Naive thymus-derived CD4-positive, alpha-beta T cell (primary cell): ENCODE measurements at regions not wholly inside any gene's neighbourhood (a gene's known extent, or its start where the extent isn't known, plus 50 kb on each side); places are given as distances from the start of the nearest gene placed in this dataset.

Source experiments
- ATAC-seq: fragments of 150-1000 bp; cut with Tn5 transposase; 2 replicates; pipeline ENCODE4 v1.10.0; 2021; ENCODE audit warnings: mild to moderate bottlenecking, moderate library complexity
- CTCF ChIA-PET: fragments of 350-600 bp; sonication (Branson Sonifier 250); formaldehyde crosslinking; loops from one replicate; lab custom pipeline; 2021; ENCODE audit warnings: antibody characterized with exemption; lab: Charles Lee
- POLR2A ChIA-PET: fragments of 350-600 bp; sonication (Branson Sonifier 250); formaldehyde crosslinking; loops from one replicate; lab custom pipeline; 2021; ENCODE audit warnings: antibody characterized with exemption, inconsistent platforms; lab: Charles Lee
- DNase-seq, 9 donors: peaks; one replicate each; pipeline versions ENCODE4 v3.0.0 to v3.0.0-alpha.2; 2020 to 2022; ENCODE audit warnings: mixed read lengths in 1 of 9
- H3K27ac ChIP-seq: one replicate; pipeline ENCODE4 v1.7.0; 2013; ENCODE audit warnings: mild to moderate bottlenecking, low read depth, low read length, moderate library complexity
- H3K27me3 ChIP-seq, 2 donors: one replicate each; pipeline ENCODE4 v1.7.0; 2013; ENCODE audit warnings: low read length in 2 of 2, mild to moderate bottlenecking in 2 of 2, moderate library complexity in 2 of 2; ENCODE audit not compliant: control insufficient read depth in 2 of 2, insufficient read depth in 2 of 2
- H3K36me3 ChIP-seq, 3 experiments: 1 replicate in 2 of 3; 2 replicates in 1 of 3; pipeline ENCODE4 v1.7.0; 2013; ENCODE audit warnings: low read length in 3 of 3, mild to moderate bottlenecking in 3 of 3, moderate library complexity in 1 of 3; ENCODE audit not compliant: insufficient read depth in 3 of 3, control insufficient read depth in 2 of 3
- H3K4me1 ChIP-seq, 2 donors: one replicate each; pipeline ENCODE4 v1.7.0; 2013; ENCODE audit warnings: low read length in 2 of 2, mild to moderate bottlenecking in 2 of 2, moderate library complexity in 1 of 2; ENCODE audit not compliant: control insufficient read depth in 2 of 2, insufficient read depth in 2 of 2
- H3K4me3 ChIP-seq: 2 replicates; pipeline ENCODE4 v1.7.0; 2013; ENCODE audit warnings: mild to moderate bottlenecking, low read length
- H3K9me3 ChIP-seq, 3 experiments: 1 replicate in 2 of 3; 2 replicates in 1 of 3; pipeline ENCODE4 v1.7.0; 2013; ENCODE audit warnings: low read length in 3 of 3; ENCODE audit not compliant: control insufficient read depth in 2 of 3
- H3K27ac Mint-ChIP-seq, 9 donors: one replicate each; pipeline ENCODE4 v1.8.0; 2020 to 2022; ENCODE audit warnings: mixed read lengths in 9 of 9, mild to moderate bottlenecking in 8 of 9, moderate library complexity in 5 of 9, inconsistent platforms in 2 of 9
- H3K27me3 Mint-ChIP-seq, 5 donors: one replicate each; pipeline ENCODE4 v1.8.0; 2021 to 2022; ENCODE audit warnings: mixed read lengths in 5 of 5, mild to moderate bottlenecking in 1 of 5
- H3K36me3 Mint-ChIP-seq, 5 donors: one replicate each; pipeline ENCODE4 v1.8.0; 2020 to 2022; ENCODE audit warnings: mixed read lengths in 5 of 5, mild to moderate bottlenecking in 3 of 5, inconsistent platforms in 1 of 5
- H3K4me1 Mint-ChIP-seq, 7 donors: one replicate each; pipeline ENCODE4 v1.8.0; 2020 to 2022; ENCODE audit warnings: mixed read lengths in 7 of 7, mild to moderate bottlenecking in 3 of 7, inconsistent platforms in 1 of 7
- H3K4me3 Mint-ChIP-seq, 10 donors: one replicate each; pipeline ENCODE4 v1.8.0; 2020 to 2022; ENCODE audit warnings: mild to moderate bottlenecking in 10 of 10, mixed read lengths in 10 of 10, moderate library complexity in 6 of 10, inconsistent platforms in 2 of 10
- H3K9me3 Mint-ChIP-seq, 11 donors: one replicate each; pipeline ENCODE4 v1.8.0; 2020 to 2022; ENCODE audit warnings: mixed read lengths in 11 of 11, mild to moderate bottlenecking in 4 of 11, inconsistent platforms in 1 of 11, moderate library complexity in 1 of 11
- intact Hi-C, 2 donors: fragments of 100-400 bp; cut with micrococcal nuclease; formaldehyde crosslinking; loops; one replicate each; pipeline ENCODE4 v1.15.1; 2023

- no peaks in the 10 kb centered on the region for H3K9me3 ChIP-seq
- no peaks in the 10 kb centered on the region for H3K4me1 ChIP-seq
- DNase-seq, result no peak
- Mint-ChIP-seq H3K27ac (no peak overlapping the region), H3K27me3 (peaks cover 0 to 4% (median 0%) of the 10 kb centered on the region in 5 donors), H3K4me3 (no peak overlapping the region), H3K4me1 (no peaks in the 10 kb centered on the region), H3K36me3 (peaks cover 0 to 8% (median 0%) of the 10 kb centered on the region in 5 donors), H3K9me3 (peaks cover 0 to 20% (median 4%) of the 10 kb centered on the region in 11 donors)
- no peak overlapping the region for H3K4me3 ChIP-seq
- no peaks in the 10 kb centered on the region for H3K27me3 ChIP-seq
- no peak overlapping the region for H3K27ac ChIP-seq
- intact Hi-C loops, result no loop called here
- CTCF ChIA-PET, result no interaction called here
- POLR2A ChIA-PET, result no interaction called here
- no peaks in the 10 kb centered on the region for H3K36me3 ChIP-seq
- ATAC-seq, result no peak
Measured at GRCh38 chr7:46186131-46186530, 265.1 kb upstream of the IGFBP3 start.

- ATAC-seq (no peak), DNase-seq (no peak)
- no peak overlapping the region for H3K27ac ChIP-seq
- no peaks in the 10 kb centered on the region for H3K36me3 ChIP-seq
- H3K27me3 ChIP-seq, result no peaks in the 10 kb centered on the region
- Mint-ChIP-seq H3K27me3 (no peaks in the 10 kb centered on the region), H3K4me3 (no peak overlapping the region), H3K9me3 (peaks cover 0 to 17% (median 9%) of the 10 kb centered on the region in 11 donors), H3K4me1 (no peaks in the 10 kb centered on the region), H3K36me3 (peaks cover 0 to 4% (median 0%) of the 10 kb centered on the region in 5 donors), H3K27ac (peak overlapping the region in 1 of 9 donors; percentile 52)
- CTCF ChIA-PET, result no interaction called here
- no peak overlapping the region for H3K4me3 ChIP-seq
- POLR2A ChIA-PET, result no interaction called here
- intact Hi-C loops, result no loop called here
- H3K4me1 ChIP-seq, result no peaks in the 10 kb centered on the region
- H3K9me3 ChIP-seq, result no peaks in the 10 kb centered on the region
Measured at GRCh38 chr7:46179061-46179610, 258.1 kb upstream of the IGFBP3 start.

DNA sequence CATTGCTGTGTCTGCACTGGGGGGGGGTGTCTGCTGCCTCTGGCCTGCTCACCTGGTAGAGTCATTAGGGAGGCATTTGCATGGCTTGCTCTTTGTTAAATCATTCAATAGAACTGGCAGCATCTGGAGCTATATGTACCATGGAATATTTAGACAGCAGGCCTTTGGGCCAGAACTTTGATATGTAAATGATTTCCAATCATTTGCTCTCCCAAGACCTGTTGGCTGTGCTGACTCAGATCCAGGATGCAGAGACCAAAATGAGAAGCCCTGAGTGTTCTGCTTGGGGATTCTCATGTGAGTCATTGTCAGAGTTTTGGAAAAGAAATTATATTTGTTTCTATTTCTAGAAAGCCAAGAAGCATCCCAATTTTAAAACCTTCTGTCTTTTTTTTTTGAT, 257.6 kb upstream of the IGFBP3 start:
- DNase-seq (no peak), ATAC-seq (no peak)
- no peak overlapping the region for H3K4me3 Mint-ChIP-seq
- intact Hi-C loops, result no loop called here
- ChIA-PET POLR2A (no interaction called here), CTCF (no interaction called here)
- H3K4me1 ChIP-seq, result no peaks in the 10 kb centered on the region
- H3K9me3 ChIP-seq, result no peaks in the 10 kb centered on the region
- no peaks in the 10 kb centered on the region for H3K27me3 Mint-ChIP-seq
- H3K27me3 ChIP-seq, result no peaks in the 10 kb centered on the region
- H3K27ac Mint-ChIP-seq, result no peak overlapping the region
- H3K4me3 ChIP-seq, result no peak overlapping the region
- no peaks in the 10 kb centered on the region for H3K36me3 ChIP-seq
- H3K4me1 Mint-ChIP-seq, result no peaks in the 10 kb centered on the region
- H3K36me3 Mint-ChIP-seq, result peaks cover 0 to 4% (median 0%) of the 10 kb centered on the region in 5 donors
- H3K27ac ChIP-seq, result no peak overlapping the region
- peaks cover 0 to 17% (median 9%) of the 10 kb centered on the region in 11 donors for H3K9me3 Mint-ChIP-seq

- Mint-ChIP-seq H3K27ac (no peak overlapping the region), H3K9me3 (peaks cover 0 to 17% (median 9%) of the 10 kb centered on the region in 11 donors), H3K4me3 (no peak overlapping the region), H3K27me3 (no peaks in the 10 kb centered on the region), H3K36me3 (peaks cover 0 to 4% (median 0%) of the 10 kb centered on the region in 5 donors), H3K4me1 (no peaks in the 10 kb centered on the region)
- intact Hi-C loops, result no loop called here
- Histone ChIP-seq H3K4me1 (no peaks in the 10 kb centered on the region), H3K9me3 (no peaks in the 10 kb centered on the region), H3K36me3 (no peaks in the 10 kb centered on the region), H3K27ac (no peak overlapping the region), H3K27me3 (no peaks in the 10 kb centered on the region), H3K4me3 (no peak overlapping the region)
- ChIA-PET CTCF (no interaction called here), POLR2A (no interaction called here)
- ATAC-seq (no peak), DNase-seq (no peak)
Measured at GRCh38 chr7:46177821-46178220, 256.7 kb upstream of the IGFBP3 start.

DNA sequence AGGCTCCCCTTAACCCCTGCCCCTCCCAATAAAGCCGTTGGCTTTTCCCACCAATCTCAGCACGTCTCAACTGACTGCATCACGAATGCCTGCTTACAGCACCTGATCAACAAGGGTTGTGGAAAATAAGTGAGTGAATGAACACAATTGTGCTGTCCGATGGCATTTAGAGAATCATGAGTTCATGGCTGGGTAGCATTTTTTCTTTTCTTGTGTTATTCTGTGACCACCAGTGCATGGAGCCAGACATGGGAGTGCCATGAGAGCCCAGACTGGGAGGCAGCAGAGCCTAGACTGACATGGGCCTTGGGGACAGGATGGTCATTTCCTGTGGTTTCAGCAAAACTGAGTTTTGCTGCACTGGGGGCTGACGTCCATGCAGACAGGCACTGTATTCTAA, 254.1 kb upstream of the IGFBP3 start:
- ChIA-PET POLR2A (no interaction called here), CTCF (no interaction called here)
- no peak overlapping the region for H3K27ac Mint-ChIP-seq
- Histone ChIP-seq H3K4me3 (no peak overlapping the region), H3K36me3 (no peaks in the 10 kb centered on the region), H3K27ac (no peak overlapping the region), H3K4me1 (no peaks in the 10 kb centered on the region), H3K9me3 (no peaks in the 10 kb centered on the region), H3K27me3 (no peaks in the 10 kb centered on the region)
- H3K9me3 Mint-ChIP-seq, result peaks cover 0 to 9% (median 3%) of the 10 kb centered on the region in 11 donors
- no peaks in the 10 kb centered on the region for H3K4me1 Mint-ChIP-seq
- intact Hi-C loops, result no loop called here
- no peaks in the 10 kb centered on the region for H3K27me3 Mint-ChIP-seq
- ATAC-seq, result no peak
- H3K4me3 Mint-ChIP-seq, result no peak overlapping the region
- H3K36me3 Mint-ChIP-seq, result no peaks in the 10 kb centered on the region
- no peak for DNase-seq

DNA sequence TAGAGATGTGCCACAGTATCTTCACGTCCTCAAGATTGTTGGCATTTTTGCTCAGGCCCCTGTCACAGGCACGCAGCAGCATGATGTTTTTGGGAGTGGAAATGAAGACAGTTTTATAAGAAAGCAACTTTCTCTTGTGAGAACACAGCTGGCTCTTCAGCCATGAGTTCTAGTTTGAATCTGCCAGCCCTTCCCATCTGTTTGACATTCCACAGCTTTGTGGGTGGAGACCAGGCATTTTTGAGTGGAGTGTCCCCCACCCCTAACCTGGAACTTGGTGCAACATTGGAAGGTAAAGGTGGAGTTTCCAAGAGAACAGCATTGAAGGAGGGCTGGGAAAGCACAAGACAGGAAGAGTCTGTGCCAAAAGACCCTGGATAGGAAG, 253.1 kb upstream of the IGFBP3 start:
- ChIA-PET CTCF (no interaction called here), POLR2A (no interaction called here)
- Mint-ChIP-seq H3K36me3 (no peaks in the 10 kb centered on the region), H3K4me1 (no peaks in the 10 kb centered on the region), H3K9me3 (peaks cover 0 to 7% (median 3%) of the 10 kb centered on the region in 11 donors), H3K27me3 (no peaks in the 10 kb centered on the region), H3K4me3 (no peak overlapping the region), H3K27ac (no peak overlapping the region)
- no peaks in the 10 kb centered on the region for H3K9me3 ChIP-seq
- ATAC-seq (no peak), DNase-seq (no peak)
- intact Hi-C loops, result no loop called here
- no peaks in the 10 kb centered on the region for H3K4me1 ChIP-seq
- no peaks in the 10 kb centered on the region for H3K36me3 ChIP-seq
- no peaks in the 10 kb centered on the region for H3K27me3 ChIP-seq
- no peak overlapping the region for H3K4me3 ChIP-seq
- H3K27ac ChIP-seq, result no peak overlapping the region

DNA sequence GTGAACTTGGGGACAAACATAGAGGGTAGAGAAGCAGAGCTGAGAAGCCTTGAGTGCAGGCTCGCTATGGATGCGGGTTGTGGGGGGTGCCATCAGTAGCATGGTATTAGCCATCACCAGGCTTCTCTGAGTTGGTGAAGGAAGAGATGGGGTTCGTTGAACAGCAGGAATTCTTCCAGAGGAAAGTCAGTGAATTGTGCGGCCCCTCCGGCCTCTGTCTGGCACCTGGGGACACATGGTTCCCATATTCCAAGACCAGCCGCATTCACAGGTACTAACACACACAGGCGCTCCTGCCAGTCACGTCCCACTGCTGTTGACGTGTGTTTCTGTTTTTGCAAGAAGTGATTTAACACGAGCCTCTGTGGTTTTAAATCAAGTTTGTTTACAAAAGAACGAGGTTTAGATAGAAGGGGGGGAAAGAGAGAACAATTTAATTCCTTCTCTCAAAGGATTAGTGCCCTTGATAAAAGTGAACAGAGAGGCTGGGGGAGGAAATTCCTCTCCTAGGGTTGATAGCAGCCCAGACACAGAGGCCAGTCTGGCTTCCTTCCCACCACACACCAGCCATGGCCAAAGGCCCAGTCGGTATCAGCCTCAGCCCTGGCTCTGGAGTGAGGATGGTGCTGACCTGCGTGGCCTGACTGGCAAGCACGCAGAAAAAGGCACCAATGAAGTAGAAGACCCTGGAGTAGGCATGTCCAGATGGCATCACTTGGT, 252.6 kb upstream of the IGFBP3 start:
- no peak overlapping the region for H3K27ac Mint-ChIP-seq
- CTCF ChIA-PET, result no interaction called here
- DNase-seq (no peak), ATAC-seq (no peak)
- no peaks in the 10 kb centered on the region for H3K36me3 Mint-ChIP-seq
- H3K4me1 ChIP-seq, result no peaks in the 10 kb centered on the region
- no peak overlapping the region for H3K4me3 Mint-ChIP-seq
- no peak overlapping the region for H3K4me3 ChIP-seq
- H3K4me1 Mint-ChIP-seq, result no peaks in the 10 kb centered on the region
- H3K27me3 Mint-ChIP-seq, result no peaks in the 10 kb centered on the region
- no peak overlapping the region for H3K27ac ChIP-seq
- intact Hi-C loops, result no loop called here
- H3K9me3 ChIP-seq, result no peaks in the 10 kb centered on the region
- no peaks in the 10 kb centered on the region for H3K36me3 ChIP-seq
- H3K27me3 ChIP-seq, result no peaks in the 10 kb centered on the region
- POLR2A ChIA-PET, result no interaction called here
- peaks cover 0 to 7% (median 3%) of the 10 kb centered on the region in 11 donors for H3K9me3 Mint-ChIP-seq
